GM18505 (cell line): ENCODE measurements at regions not wholly inside any gene's neighbourhood (a gene's known extent, or its start where the extent isn't known, plus 50 kb on each side); places are given as distances from the start of the nearest gene placed in this dataset.
"Not testable (repeated sequence)": the region's sequence is repeated elsewhere in the genome, so short reads cannot be mapped to it uniquely, and the experiment has no call there.

Source experiments
- ATAC-seq: cut with Tn5 transposase; IDR thresholded peaks from one replicate; pipeline ENCODE4 v1.9.1; 2021; ENCODE audit not compliant: unreplicated experiment
- POLR2A ChIP-seq: IDR thresholded peaks from 4 replicates; pipeline ENCODE4 v1.6.1; 2011; ENCODE audit warnings: borderline replicate concordance; ENCODE audit not compliant: insufficient read depth, insufficient read length; ENCODE audit errors: extremely low read depth

GRCh38 chr1:189983166-189983890 is 494.3 kb downstream of the BRINP3 start:
- TF ChIP-seq POLR2A = no peak
- ATAC-seq = no peak

GRCh38 chr1:189986516-189986915 is 491.1 kb downstream of the BRINP3 start:
- no peak for TF ChIP-seq POLR2A
- no peak for ATAC-seq

GRCh38 chr1:189987509-189987908 is 490.2 kb downstream of the BRINP3 start:
- TF ChIP-seq POLR2A = no peak
- no peak for ATAC-seq

DNA sequence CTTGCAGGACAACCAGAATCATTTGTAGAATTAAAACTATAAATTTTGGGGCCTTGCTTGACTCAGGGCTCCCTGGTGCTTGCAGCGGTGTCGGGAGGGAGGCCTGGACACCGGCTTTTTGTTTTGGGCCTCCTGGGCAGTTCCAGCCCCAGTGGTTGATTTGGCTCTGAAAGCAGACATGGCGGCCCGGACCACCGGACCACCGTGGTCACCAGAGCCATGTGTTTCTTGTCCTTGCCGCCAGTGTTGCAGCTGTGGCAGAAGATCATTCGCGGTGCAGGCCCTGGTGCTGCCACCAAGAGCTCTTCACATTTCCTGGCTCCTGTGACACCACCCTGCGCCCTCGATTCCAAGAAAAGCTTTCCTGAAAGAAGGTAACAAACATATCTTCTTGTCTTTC is 484.8 kb downstream of the BRINP3 start:
- no peak for TF ChIP-seq POLR2A
- no peak for ATAC-seq

- ATAC-seq = no peak
- no peak for TF ChIP-seq POLR2A
These were observed 477.2 kb downstream of the BRINP3 start for GRCh38 chr1:190000365-190000872.

DNA sequence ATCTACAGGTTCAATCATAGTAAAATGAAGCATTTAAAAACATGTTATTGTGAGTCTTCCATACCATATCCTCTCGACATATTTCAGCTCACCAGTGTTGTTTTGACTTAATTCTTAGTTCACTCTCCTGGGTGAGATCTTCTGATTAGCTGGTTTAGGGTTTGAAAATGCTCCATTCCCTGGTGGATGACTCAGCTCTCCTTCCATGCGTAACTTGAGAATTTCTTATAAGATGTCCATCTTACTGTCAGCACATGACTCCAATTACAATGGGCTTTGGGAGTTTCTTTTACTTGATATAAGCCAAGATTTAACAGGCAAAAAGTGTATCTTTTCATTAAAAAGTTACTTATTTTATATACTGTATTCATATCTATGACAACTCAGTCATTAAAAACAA is 476.5 kb downstream of the BRINP3 start:
- no peak for ATAC-seq

GRCh38 chr1:190003376-190003775 is 474.3 kb downstream of the BRINP3 start:
- ATAC-seq = no peak
- TF ChIP-seq POLR2A = no peak

More for the DNA sequence above, 476.5 kb downstream of the BRINP3 start:
- TF ChIP-seq POLR2A = no peak

DNA sequence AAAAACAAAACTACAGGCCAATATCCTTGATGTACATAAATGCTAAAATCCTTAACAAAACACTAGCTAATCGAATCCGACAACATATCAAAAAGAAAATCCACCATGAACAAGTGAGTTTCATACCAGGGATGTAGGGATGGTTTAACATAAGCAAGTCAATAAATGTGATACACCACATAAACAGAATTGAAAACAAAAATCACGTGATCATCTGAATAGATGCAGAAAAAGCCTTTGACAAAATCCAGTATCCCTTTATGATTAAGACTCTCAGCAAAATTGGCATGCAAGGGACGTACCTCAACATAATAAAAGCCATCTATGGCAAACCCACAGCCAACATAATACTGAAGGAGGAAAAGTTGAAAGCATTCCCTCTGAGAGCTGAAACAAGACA is 466.1 kb downstream of the BRINP3 start:
- ATAC-seq = no peak
- TF ChIP-seq POLR2A = no peak

DNA sequence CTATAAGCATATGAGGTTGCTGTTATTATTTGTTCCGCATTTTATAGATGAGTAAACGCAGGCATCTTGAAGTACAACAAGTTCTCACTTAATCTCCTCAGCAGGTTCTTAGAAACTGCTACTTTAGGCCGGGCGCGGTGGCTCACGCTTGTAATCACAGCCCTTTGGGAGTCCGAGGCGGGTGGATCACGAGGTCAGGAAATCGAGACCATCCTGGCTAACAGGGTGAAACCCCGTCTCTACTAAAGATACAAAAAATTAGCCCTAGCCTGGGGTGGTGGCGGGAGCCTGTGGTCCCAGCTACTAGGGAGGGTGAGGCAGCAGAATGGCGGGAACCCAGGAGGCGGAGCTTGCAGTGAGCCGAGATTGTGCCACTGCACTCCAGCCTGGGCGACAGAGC is 458.5 kb downstream of the BRINP3 start:
- not testable (repeated sequence) for ATAC-seq

- ATAC-seq = no peak
- no peak for TF ChIP-seq POLR2A
These were observed 457.9 kb downstream of the BRINP3 start for GRCh38 chr1:190019717-190020116.

DNA sequence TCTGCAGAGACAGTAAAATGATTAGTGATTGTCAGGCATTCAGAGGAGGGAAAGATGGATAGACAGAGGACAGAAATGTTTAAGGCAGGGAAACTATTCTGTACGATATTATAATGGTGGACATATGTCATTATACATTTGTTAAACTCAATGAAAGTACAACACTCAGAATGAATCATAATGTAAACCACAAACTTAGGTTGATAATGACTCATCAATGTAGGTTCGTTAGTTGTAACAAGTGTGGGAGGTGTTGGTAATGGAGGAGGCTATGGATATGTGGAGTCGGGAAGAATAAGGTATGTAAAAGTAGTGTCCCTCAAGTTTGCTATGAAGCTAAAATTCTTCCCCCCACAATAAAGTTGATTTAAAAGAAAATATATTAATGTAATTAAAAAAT is 455.0 kb downstream of the BRINP3 start:
- no peak for ATAC-seq
- no peak for TF ChIP-seq POLR2A

DNA sequence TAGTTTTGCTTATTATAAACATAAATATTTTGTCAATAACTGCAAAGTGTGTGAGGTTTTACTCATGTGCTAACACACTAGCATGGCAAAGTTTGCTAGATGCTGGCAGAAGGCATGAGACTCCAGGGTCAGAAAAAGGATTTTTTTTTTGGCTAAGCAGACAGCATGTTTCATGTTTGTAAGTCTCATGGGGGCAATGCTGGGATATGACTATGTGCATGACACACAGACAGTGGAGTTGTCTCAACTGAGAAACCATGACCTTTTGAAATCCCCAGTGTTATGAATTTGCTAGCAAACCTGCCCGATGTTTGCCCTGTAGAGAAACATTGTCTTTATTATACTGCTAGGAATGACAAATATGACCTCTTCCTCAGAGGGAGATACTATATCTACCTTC is 448.2 kb downstream of the BRINP3 start:
- no peak for TF ChIP-seq POLR2A
- ATAC-seq = no peak

DNA sequence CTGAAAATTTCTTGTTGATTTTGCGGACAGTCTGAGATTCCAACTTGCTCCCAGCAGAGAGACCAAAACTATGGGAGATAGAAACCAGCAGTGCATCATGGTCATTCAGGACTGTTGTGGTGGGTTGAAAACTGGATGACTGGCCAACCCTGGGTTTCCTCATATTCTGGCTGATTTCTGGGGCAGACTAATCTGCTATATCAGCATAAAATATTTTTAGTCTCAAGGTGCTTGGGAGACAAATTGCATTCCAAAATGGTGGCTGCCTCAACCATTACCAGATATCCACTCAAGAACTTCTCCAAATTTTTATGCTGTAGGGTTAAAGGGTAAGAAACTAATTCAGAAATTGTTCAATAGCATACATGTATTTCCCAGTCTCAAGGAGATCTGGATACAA is 434.0 kb downstream of the BRINP3 start:
- no peak for TF ChIP-seq POLR2A
- ATAC-seq = no peak

DNA sequence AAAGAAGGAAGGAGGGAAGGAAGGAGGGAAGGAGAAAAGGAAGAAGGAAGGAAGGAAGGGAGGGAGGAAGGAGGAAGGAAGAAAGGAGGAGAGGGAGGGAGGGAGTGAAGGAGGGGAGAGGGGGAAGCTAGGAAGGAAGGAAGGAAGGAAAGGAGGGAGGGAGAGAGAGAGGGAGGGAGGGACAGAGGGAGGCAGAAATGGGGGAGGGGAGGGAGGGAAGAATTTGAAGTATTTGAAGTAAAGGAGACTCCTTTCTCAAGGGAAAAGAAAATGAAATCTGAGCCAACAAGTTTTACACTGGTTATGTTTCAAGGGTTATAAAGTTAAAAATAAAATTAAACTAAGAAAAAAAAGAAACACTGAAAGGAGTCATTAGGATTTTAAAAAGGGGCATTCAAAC is 431.4 kb downstream of the BRINP3 start:
- no peak for ATAC-seq
- no peak for TF ChIP-seq POLR2A
